ENCODE measurements at regions not wholly inside any gene's neighbourhood (a gene's known extent, or its start where the extent isn't known, plus 50 kb on each side); places are given as distances from the start of the nearest gene placed in this dataset.

DNA sequence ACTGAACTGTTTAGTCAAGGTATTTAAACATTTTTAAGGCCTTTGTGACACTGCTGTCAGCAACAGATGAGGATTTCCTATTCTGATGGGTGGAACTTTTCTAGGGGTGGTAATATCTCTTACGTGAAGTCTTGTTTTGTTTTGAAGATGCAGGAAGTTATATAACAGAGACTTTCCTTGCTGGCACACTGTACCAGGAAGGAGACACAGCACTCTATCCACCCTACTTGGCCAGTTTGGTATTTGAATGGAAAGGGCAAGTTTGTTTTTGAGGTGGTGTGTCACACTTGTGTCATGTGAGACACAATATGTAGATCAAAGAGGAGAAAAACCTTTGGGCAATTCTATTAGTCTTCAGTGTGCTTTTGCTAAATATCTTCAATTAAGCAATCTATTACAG is 51.6 kb upstream of the SRP54 start:
- peak in 1 of 2 donors; percentile 11 for DNase-seq (ENCODE audit: low spot score in 2 of 2)
- FAIRE-seq: no peak

DNA sequence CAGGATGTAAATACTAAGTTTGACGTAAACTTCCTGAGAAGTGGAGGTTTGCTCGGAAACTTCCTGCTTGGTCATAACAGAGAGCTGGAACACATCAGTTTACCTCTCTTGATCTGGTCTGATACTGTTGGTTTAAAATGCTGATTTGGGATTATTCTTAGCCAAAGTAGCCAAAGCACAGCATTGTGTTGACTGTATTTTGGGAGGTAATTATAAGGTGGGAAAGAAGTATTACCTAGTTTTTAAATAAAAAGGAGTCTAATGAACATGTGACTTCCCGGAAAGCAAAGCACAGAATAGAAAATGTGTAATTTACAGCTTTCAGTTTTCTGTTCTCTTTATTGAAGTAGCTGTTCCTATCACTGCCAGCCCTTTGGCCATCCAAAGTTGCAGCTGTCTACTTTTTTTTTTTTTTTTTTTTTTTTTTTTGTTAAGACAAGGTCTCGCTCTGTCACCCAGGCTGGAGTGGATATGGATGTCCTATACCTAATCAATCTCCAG is 52.2 kb upstream of the SRP54 start:
- no peak for FAIRE-seq
- no peak for DNase-seq (ENCODE audit: low spot score in 2 of 2)

DNA sequence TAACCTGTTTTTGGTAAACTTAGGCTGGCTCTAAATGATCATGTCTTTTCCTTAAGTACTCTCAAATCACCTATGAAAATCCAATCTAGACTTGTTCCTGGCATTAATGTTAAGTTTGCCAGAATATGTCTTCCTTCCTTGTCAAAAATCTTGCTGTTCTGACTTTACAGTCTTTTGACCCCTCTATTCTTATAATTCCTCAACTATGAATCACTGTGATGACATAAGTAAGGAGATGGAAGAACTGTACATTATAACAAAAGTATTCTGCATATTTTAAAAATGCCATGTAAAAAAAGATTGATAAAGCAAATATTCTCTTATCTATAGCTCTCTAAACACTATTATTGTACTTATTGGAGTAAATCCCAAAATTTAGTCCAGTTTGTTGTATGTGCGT is 51.4 kb upstream of the BAZ1A start:
- FAIRE-seq (no peak), DNase-seq (ENCODE audit: low spot score in 2 of 2) (no peak)
